ENCODE measurements at regions not wholly inside any gene's neighbourhood (a gene's known extent, or its start where the extent isn't known, plus 50 kb on each side); places are given as distances from the start of the nearest gene placed in this dataset.
"Not testable (repeated sequence)": the region's sequence is repeated elsewhere in the genome, so short reads cannot be mapped to it uniquely, and the experiment has no call there.

GRCh38 chr5:39943811-39944210 is 519.0 kb upstream of the DAB2 start:
- no peak for DNase-seq

- DNase-seq: no peak
Measured at GRCh38 chr5:39942606-39943005, 517.8 kb upstream of the DAB2 start.

- DNase-seq: no peak
Measured at GRCh38 chr5:39941416-39941815, 516.6 kb upstream of the DAB2 start.

GRCh38 chr5:39934830-39935229 is 510.1 kb upstream of the DAB2 start:
- no peak for DNase-seq

GRCh38 chr5:39933061-39933460 is 508.3 kb upstream of the DAB2 start:
- no peak for DNase-seq

GRCh38 chr5:39928709-39929108 is 503.9 kb upstream of the DAB2 start:
- no peak for DNase-seq

GRCh38 chr5:39919876-39920275 is 495.1 kb upstream of the DAB2 start:
- DNase-seq: no peak

- DNase-seq: no peak
Measured at GRCh38 chr5:39912906-39913305, 488.1 kb upstream of the DAB2 start.

GRCh38 chr5:39907267-39907951 is 482.6 kb upstream of the DAB2 start:
- DNase-seq: not testable (repeated sequence)

- DNase-seq: no peak
Measured at GRCh38 chr5:39906146-39906545, 481.4 kb upstream of the DAB2 start.

GRCh38 chr5:39905356-39905755 is 480.6 kb upstream of the DAB2 start:
- DNase-seq: no peak

GRCh38 chr5:39902626-39903025 is 477.8 kb upstream of the DAB2 start:
- no peak for DNase-seq

- no peak for DNase-seq
Measured at GRCh38 chr5:39898731-39899130, 474.0 kb upstream of the DAB2 start.

- no peak for DNase-seq
Measured at GRCh38 chr5:39896706-39897105, 471.9 kb upstream of the DAB2 start.

- no peak for DNase-seq
Measured at GRCh38 chr5:39896104-39896503, 471.3 kb upstream of the DAB2 start.

- DNase-seq: no peak
Measured at GRCh38 chr5:39892708-39893107, 467.9 kb upstream of the DAB2 start.

- DNase-seq: no peak
Measured at GRCh38 chr5:39891376-39891775, 466.6 kb upstream of the DAB2 start.

GRCh38 chr5:39880985-39881384 is 456.2 kb upstream of the DAB2 start:
- no peak for DNase-seq

GRCh38 chr5:39877479-39877878 is 452.7 kb upstream of the DAB2 start:
- DNase-seq: no peak

GRCh38 chr5:39876146-39876545 is 451.4 kb upstream of the DAB2 start:
- no peak for DNase-seq

- no peak for DNase-seq
Measured at GRCh38 chr5:39870137-39870536, 445.4 kb upstream of the DAB2 start.

GRCh38 chr5:39869396-39869795 is 444.6 kb upstream of the DAB2 start:
- no peak for DNase-seq

- DNase-seq: no peak
Measured at GRCh38 chr5:39867923-39868322, 443.1 kb upstream of the DAB2 start.

- no peak for DNase-seq
Measured at GRCh38 chr5:39863926-39864552, 439.3 kb upstream of the DAB2 start.

GRCh38 chr5:39857041-39857440 is 432.3 kb upstream of the DAB2 start:
- no peak for DNase-seq
